ENCODE measurements at regions not wholly inside any gene's neighbourhood (a gene's known extent, or its start where the extent isn't known, plus 50 kb on each side); places are given as distances from the start of the nearest gene placed in this dataset.

DNA sequence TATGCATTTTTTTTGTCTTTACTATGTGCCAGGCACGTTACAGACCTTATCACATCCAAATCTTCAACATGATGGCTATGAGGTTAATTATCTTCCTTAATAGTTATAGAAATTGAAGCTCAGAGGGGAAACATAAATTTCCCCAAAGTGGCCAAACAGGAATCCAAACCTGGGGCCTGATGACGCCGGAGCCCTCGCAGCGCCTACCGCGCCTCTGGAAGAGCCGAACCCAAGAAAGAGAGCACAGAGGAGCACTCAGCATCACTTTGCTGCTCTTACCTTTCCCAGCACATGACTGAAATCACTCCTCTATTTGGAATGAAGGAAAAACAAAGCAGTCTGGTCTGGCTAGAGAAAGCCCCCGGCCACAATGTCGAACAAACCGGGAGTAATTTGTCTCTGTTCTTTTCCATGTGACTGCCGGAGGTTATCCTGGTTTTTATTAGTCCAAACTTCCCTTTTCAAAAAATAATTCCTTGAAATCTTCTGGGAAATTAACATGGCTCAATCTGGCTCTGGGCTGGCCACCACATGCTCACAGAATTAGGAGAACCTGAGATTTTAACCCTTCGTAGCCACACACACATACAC is 195.5 kb downstream of the ADSS2 start:
- WGBS: 80% methylated on average over 13 of the region's 13 CpGs
- no peak for TF ChIP-seq POLR2A (IDR thresholded peaks at IDR 0.05; ENCODE audit: low read depth)
- intact Hi-C loops (cut with DNase I): no loop called here
- Histone ChIP-seq H3K27me3 (no peaks in the 10 kb centered on the region), H3K4me1 (peaks cover 0 to 4% (median 0%) of the 10 kb centered on the region in 4 donors), H3K9me3 (peaks cover 0 to 5% (median 0%) of the 10 kb centered on the region in 4 donors), H3K36me3 (no peaks in the 10 kb centered on the region), H3K27ac (replicated peaks in 1 of 4) (no peak overlapping the region), H3K4me3 (no peak overlapping the region)
- no peak for DNase-seq (ENCODE audit: extremely low spot score)

DNA sequence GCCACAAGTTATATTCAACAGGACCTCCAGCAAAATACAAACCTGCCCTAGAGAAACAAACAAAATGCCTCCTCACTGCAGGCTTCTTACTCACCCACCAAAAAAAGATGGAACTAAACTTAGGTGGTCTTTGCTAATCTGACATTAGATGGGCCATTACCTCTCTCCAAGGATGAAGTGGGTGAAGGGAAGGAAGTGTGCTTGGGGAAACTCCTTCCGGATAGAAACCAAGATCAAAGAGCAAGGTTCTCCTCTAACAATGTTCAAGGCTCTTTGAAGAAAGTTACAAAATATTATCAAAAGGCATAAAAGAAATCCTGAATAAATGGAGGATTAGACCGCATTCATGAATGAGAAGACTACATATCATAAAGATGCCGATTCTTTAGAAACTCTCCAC is 187.5 kb downstream of the ADSS2 start:
- Histone ChIP-seq H3K4me3 (no peak overlapping the region), H3K27me3 (no peaks in the 10 kb centered on the region), H3K9me3 (no peaks in the 10 kb centered on the region), H3K4me1 (no peaks in the 10 kb centered on the region), H3K27ac (replicated peaks in 1 of 4) (no peak overlapping the region), H3K36me3 (no peaks in the 10 kb centered on the region)
- no peak for DNase-seq (ENCODE audit: extremely low spot score)
- intact Hi-C loops (cut with DNase I): no loop called here
- WGBS: 91% methylated on average over 3 of the region's 3 CpGs
- TF ChIP-seq EP300 (IDR thresholded peaks at IDR 0.05): no peak
- TF ChIP-seq POLR2A (IDR thresholded peaks at IDR 0.05; ENCODE audit: low read depth): no peak
- TF ChIP-seq POLR2AphosphoS5 (IDR thresholded peaks at IDR 0.05): no peak
- TF ChIP-seq, protein P1, sequence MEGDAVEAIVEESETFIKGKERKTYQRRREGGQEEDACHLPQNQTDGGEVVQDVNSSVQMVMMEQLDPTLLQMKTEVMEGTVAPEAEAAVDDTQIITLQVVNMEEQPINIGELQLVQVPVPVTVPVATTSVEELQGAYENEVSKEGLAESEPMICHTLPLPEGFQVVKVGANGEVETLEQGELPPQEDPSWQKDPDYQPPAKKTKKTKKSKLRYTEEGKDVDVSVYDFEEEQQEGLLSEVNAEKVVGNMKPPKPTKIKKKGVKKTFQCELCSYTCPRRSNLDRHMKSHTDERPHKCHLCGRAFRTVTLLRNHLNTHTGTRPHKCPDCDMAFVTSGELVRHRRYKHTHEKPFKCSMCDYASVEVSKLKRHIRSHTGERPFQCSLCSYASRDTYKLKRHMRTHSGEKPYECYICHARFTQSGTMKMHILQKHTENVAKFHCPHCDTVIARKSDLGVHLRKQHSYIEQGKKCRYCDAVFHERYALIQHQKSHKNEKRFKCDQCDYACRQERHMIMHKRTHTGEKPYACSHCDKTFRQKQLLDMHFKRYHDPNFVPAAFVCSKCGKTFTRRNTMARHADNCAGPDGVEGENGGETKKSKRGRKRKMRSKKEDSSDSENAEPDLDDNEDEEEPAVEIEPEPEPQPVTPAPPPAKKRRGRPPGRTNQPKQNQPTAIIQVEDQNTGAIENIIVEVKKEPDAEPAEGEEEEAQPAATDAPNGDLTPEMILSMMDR (IDR thresholded peaks at IDR 0.05): no peak

DNA sequence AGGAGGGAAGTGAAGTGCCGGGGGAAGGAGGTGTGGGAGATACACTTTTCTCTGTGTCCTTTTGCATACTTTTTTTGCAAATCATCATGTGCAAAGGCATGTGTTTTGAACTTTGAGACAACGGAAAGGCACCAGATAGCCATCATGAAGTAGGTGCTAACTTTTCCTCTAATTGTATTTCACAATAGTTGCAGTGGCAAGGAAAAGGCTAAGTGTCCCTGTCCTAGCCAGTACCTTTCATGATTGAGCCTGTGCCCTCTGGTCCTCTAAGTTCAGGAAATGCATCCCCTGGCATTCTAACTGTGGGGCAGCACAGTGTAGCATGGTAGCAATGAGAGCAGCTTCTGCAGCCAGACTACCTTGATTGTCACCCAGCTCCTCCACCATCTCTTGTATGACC is 186.2 kb downstream of the ADSS2 start:
- Histone ChIP-seq H3K4me1 (no peaks in the 10 kb centered on the region), H3K4me3 (no peak overlapping the region), H3K27me3 (no peaks in the 10 kb centered on the region), H3K27ac (replicated peaks in 1 of 4) (no peak overlapping the region), H3K9me3 (peaks cover 0 to 4% (median under 1%) of the 10 kb centered on the region in 4 donors), H3K36me3 (no peaks in the 10 kb centered on the region)
- TF ChIP-seq POLR2A (IDR thresholded peaks at IDR 0.05; ENCODE audit: low read depth): no peak
- TF ChIP-seq POLR2AphosphoS5 (IDR thresholded peaks at IDR 0.05): no peak
- TF ChIP-seq EP300 (IDR thresholded peaks at IDR 0.05): no peak
- TF ChIP-seq, protein P1 (IDR thresholded peaks at IDR 0.05): no peak
- WGBS: 98% methylated on average over 2 of the region's 2 CpGs
- DNase-seq (ENCODE audit: extremely low spot score): no peak
- intact Hi-C loops (cut with DNase I): no loop called here

DNA sequence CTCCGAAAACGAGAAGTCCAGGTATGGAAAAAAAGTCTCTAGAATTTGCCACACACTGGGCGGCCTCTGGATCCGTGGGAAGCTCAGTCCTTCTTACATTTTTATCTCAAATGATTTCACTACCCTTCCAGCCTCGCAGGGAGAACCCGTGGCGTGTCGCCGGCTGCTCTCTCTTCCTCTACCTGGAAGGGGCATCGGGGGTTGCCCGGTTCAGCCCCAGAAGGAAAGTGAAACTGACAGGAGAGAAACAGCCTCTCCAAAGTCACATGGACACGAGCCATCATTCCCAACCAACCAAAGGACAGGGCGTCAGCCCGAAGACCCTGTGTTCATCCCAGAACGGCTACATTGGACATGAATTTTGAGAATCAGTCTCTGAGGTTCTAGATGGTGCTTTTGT is 182.5 kb downstream of the ADSS2 start:
- Histone ChIP-seq H3K27ac (replicated peaks in 1 of 4) (no peak overlapping the region), H3K36me3 (no peaks in the 10 kb centered on the region), H3K4me1 (peaks cover 0 to 21% (median 19%) of the 10 kb centered on the region in 4 donors), H3K27me3 (no peaks in the 10 kb centered on the region), H3K4me3 (no peak overlapping the region), H3K9me3 (peaks cover 0 to 8% (median 4%) of the 10 kb centered on the region in 4 donors)
- WGBS: 95% methylated on average over 15 of the region's 15 CpGs
- intact Hi-C loops (cut with DNase I): no loop called here
- TF ChIP-seq POLR2A (IDR thresholded peaks at IDR 0.05; ENCODE audit: low read depth) (no peak), POLR2AphosphoS5 (IDR thresholded peaks at IDR 0.05) (no peak), EP300 (IDR thresholded peaks at IDR 0.05) (no peak)
- TF ChIP-seq, protein P1 (IDR thresholded peaks at IDR 0.05): no peak
- no peak for DNase-seq (ENCODE audit: extremely low spot score)

DNA sequence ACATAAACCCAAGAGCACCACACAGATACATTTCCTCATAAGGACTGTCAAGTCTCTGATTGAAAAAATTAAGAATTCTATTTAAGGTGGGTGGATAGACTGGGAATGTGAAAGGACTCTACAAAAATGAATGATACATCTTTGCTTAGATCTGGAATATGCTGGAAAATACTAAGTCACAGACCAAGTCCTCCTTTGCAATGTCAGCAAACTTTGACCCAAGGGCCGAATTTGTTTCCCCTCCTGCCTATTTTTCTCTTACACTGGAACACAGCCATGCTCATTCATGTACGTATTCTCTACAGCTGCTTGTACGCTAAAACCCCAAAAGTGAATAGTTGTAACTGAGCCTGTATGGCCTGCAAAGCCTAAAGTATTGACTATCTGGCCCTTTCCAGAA is 180.7 kb downstream of the ADSS2 start:
- H3K27ac ChIP-seq (replicated peaks in 1 of 4): no peak overlapping the region
- H3K9me3 ChIP-seq: peaks cover 0 to 8% (median 4%) of the 10 kb centered on the region in 4 donors
- no peak for DNase-seq (ENCODE audit: extremely low spot score)
- intact Hi-C loops (cut with DNase I): loop anchor here (5.0 to 10.0 kb wide), 3 partner anchors 184 to 516 kb away; partner anchors contain the start of genes ADSS2 and AKT3
- H3K36me3 ChIP-seq: no peaks in the 10 kb centered on the region
- no peaks in the 10 kb centered on the region for H3K27me3 ChIP-seq
- TF ChIP-seq, protein P1 (IDR thresholded peaks at IDR 0.05): no peak
- TF ChIP-seq POLR2A (IDR thresholded peaks at IDR 0.05; ENCODE audit: low read depth): no peak
- no peak for TF ChIP-seq EP300 (IDR thresholded peaks at IDR 0.05)
- TF ChIP-seq POLR2AphosphoS5 (IDR thresholded peaks at IDR 0.05): no peak
- H3K4me1 ChIP-seq: peaks cover 0 to 25% (median 23%) of the 10 kb centered on the region in 4 donors
- no peak overlapping the region for H3K4me3 ChIP-seq
- 94% methylated on average over 3 of the region's 3 CpGs for WGBS

Data from esophagus muscularis mucosa (tissue), 4 donors.